H1 (cell line): ENCODE measurements at regions not wholly inside any gene's neighbourhood (a gene's known extent, or its start where the extent isn't known, plus 50 kb on each side); places are given as distances from the start of the nearest gene placed in this dataset.
A peak's percentile ranks its signal among the peaks of the same experiment; 100 is the strongest.

Source experiments
- CTCF ChIA-PET: fragments of 300-600 bp; sonication (Branson Sonifier 250); formaldehyde crosslinking; loops from one replicate; lab custom pipeline; 2021; ENCODE audit not compliant: partially characterized antibody; lab: Charles Lee
- POLR2A ChIA-PET: fragments of 300-600 bp; sonication (Branson Sonifier 250); formaldehyde crosslinking; loops from one replicate; lab custom pipeline; 2021; ENCODE audit warnings: inconsistent platforms; ENCODE audit not compliant: partially characterized antibody; lab: Charles Lee
- DNase-seq, 2 experiments: peaks; one replicate each; pipeline versions ENCODE4 v3.0.0 to v3.0.0-alpha.2; 2010 to 2022; ENCODE audit warnings: low spot score in 2 of 2, low read depth in 1 of 2, mixed read lengths in 1 of 2
- FAIRE-seq: peaks from 2 replicates; lab custom pipeline; 2011; peaks lifted over from hg19 to GRCh38; lab: Jason Lieb, UNC
- H2AFZ ChIP-seq: 2 replicates; pipeline ENCODE4 v1.8.1; 2012; ENCODE audit warnings: low read length, inconsistent platforms
- H2AK5ac ChIP-seq: 2 replicates; pipeline ENCODE4 v1.6.1; 2013; ENCODE audit warnings: low read depth, low read length
- H2BK120ac ChIP-seq: replicated peaks from 2 replicates; pipeline ENCODE3; 2013; ENCODE audit warnings: low read depth, low read length, inconsistent platforms
- H2BK12ac ChIP-seq: 2 replicates; pipeline ENCODE4 v1.6.1; 2013; ENCODE audit warnings: low read depth, low read length
- H2BK15ac ChIP-seq: 2 replicates; pipeline ENCODE4 v1.6.1; 2013; ENCODE audit warnings: low read length
- H2BK20ac ChIP-seq: 2 replicates; pipeline ENCODE4 v1.6.1; 2013; ENCODE audit warnings: low read length
- H2BK5ac ChIP-seq: 2 replicates; pipeline ENCODE4 v1.6.1; 2013; ENCODE audit warnings: low read depth, low read length
- H3K14ac ChIP-seq: 2 replicates; pipeline ENCODE4 v1.6.1; 2013; ENCODE audit warnings: inconsistent platforms; ENCODE audit not compliant: insufficient read length
- H3K18ac ChIP-seq: 2 replicates; pipeline ENCODE4 v1.6.1; 2013; ENCODE audit warnings: low read length; ENCODE audit errors: extremely low read depth
- H3K23ac ChIP-seq: 2 replicates; pipeline ENCODE4 v1.6.1; 2013; ENCODE audit warnings: inconsistent platforms; ENCODE audit not compliant: insufficient read length
- H3K23me2 ChIP-seq: 2 replicates; pipeline ENCODE4 v1.6.1; 2013; ENCODE audit warnings: low read depth, low read length
- H3K27ac ChIP-seq: 2 replicates; pipeline ENCODE4 v1.6.1; 2011; ENCODE audit warnings: low read depth, low read length, inconsistent platforms
- H3K27me3 ChIP-seq, 4 experiments: replicated peaks in 1 of 4; 1 replicate in 1 of 4; 2 replicates in 3 of 4; pipeline versions ENCODE4 v1.6.1 to v1.8.1; 2011 to 2013; ENCODE audit warnings: low read length in 3 of 4, mild to moderate bottlenecking in 3 of 4, inconsistent platforms in 2 of 4, mixed read lengths in 2 of 4, moderate library complexity in 1 of 4; ENCODE audit not compliant: control insufficient read depth in 3 of 4, insufficient read depth in 3 of 4; ENCODE audit errors: extremely low read depth in 1 of 4
- H3K36me3 ChIP-seq, 4 experiments: 2 replicates each; pipeline versions ENCODE4 v1.6.1 to v1.8.1; 2011 to 2013; ENCODE audit warnings: mild to moderate bottlenecking in 4 of 4, low read length in 3 of 4, moderate library complexity in 2 of 4, control low read depth in 1 of 4, inconsistent platforms in 1 of 4; ENCODE audit not compliant: insufficient read depth in 4 of 4, control insufficient read depth in 2 of 4
- H3K4ac ChIP-seq: replicated peaks from 2 replicates; pipeline ENCODE3; 2013; ENCODE audit warnings: low read length, low read depth, mixed read lengths, inconsistent platforms; ENCODE audit not compliant: insufficient read length
- H3K4me1 ChIP-seq, 4 experiments: replicated peaks in 1 of 4; 1 replicate in 1 of 4; 2 replicates in 3 of 4; pipeline versions ENCODE4 v1.6.1 to v1.8.1; 2011 to 2013; ENCODE audit warnings: low read length in 3 of 4, inconsistent platforms in 2 of 4, mixed read lengths in 1 of 4; ENCODE audit not compliant: insufficient read depth in 4 of 4, control insufficient read depth in 3 of 4
- H3K4me2 ChIP-seq, 2 experiments: 2 replicates each; pipeline versions ENCODE4 v1.6.1 to v1.8.1; 2011 to 2013; ENCODE audit warnings: low read depth in 2 of 2, low read length in 2 of 2, control low read depth in 1 of 2, inconsistent platforms in 1 of 2, mild to moderate bottlenecking in 1 of 2; ENCODE audit not compliant: insufficient read depth in 1 of 2
- H3K4me3 ChIP-seq, 4 experiments: fragments of 200-600, 300-600 bp in 1 of 4; sonication (generic), shearing (Covaris generic), sonication (Bioruptor Twin) in 1 of 4; 2 replicates each; pipeline versions ENCODE4 v1.5.1 to v1.8.1; 2011 to 2016; ENCODE audit warnings: low read length in 4 of 4, low read depth in 3 of 4, control low read depth in 2 of 4, inconsistent platforms in 2 of 4, mild to moderate bottlenecking in 2 of 4, mixed read lengths in 1 of 4, moderate library complexity in 1 of 4; ENCODE audit not compliant: insufficient read depth in 2 of 4; ENCODE audit errors: extremely low read depth in 1 of 4
- H3K56ac ChIP-seq: replicated peaks from 2 replicates; pipeline ENCODE3; 2013; ENCODE audit warnings: low read depth, mild to moderate bottlenecking, mixed read lengths, low read length, inconsistent platforms; ENCODE audit not compliant: insufficient read length
- H3K79me1 ChIP-seq: 2 replicates; pipeline ENCODE4 v1.6.1; 2013; ENCODE audit warnings: low read depth, low read length, control low read depth
- H3K79me2 ChIP-seq, 2 experiments: 2 replicates each; pipeline versions ENCODE4 v1.6.1 to v1.8.1; 2012 to 2013; ENCODE audit warnings: low read length in 2 of 2, mild to moderate bottlenecking in 2 of 2, inconsistent platforms in 1 of 2; ENCODE audit not compliant: insufficient read depth in 2 of 2, control insufficient read depth in 1 of 2
- H3K9ac ChIP-seq, 4 experiments: replicated peaks in 1 of 4; 1 replicate in 1 of 4; 2 replicates in 3 of 4; pipeline versions ENCODE4 v1.6.1 to v1.8.1; 2011 to 2013; ENCODE audit warnings: low read depth in 3 of 4, low read length in 3 of 4, control low read depth in 2 of 4, mild to moderate bottlenecking in 2 of 4, moderate library complexity in 2 of 4, inconsistent platforms in 1 of 4; ENCODE audit errors: extremely low read depth in 1 of 4
- H3K9me3 ChIP-seq, 2 experiments: 2 replicates each; pipeline versions ENCODE4 v1.6.1 to v1.8.1; 2012 to 2013; ENCODE audit warnings: mild to moderate bottlenecking in 2 of 2, moderate library complexity in 2 of 2, control low read depth in 1 of 2, inconsistent platforms in 1 of 2, low read depth in 1 of 2, low read length in 1 of 2, mixed read lengths in 1 of 2; ENCODE audit not compliant: insufficient read depth in 2 of 2
- H4K20me1 ChIP-seq, 2 experiments: replicated peaks in 1 of 2; 2 replicates each; pipeline versions ENCODE3 to v1.8.1; 2011 to 2013; ENCODE audit warnings: inconsistent platforms in 2 of 2, low read length in 2 of 2, mild to moderate bottlenecking in 1 of 2; ENCODE audit not compliant: insufficient read depth in 2 of 2, control insufficient read depth in 1 of 2
- H4K5ac ChIP-seq: 2 replicates; pipeline ENCODE4 v1.6.1; 2013; ENCODE audit warnings: low read length, low read depth, mixed read lengths, inconsistent platforms; ENCODE audit not compliant: insufficient read length
- H4K8ac ChIP-seq: 2 replicates; pipeline ENCODE4 v1.8.0; 2013; ENCODE audit warnings: mild to moderate bottlenecking, moderate library complexity, low read length, inconsistent platforms; ENCODE audit not compliant: insufficient read depth; ENCODE audit errors: extremely low read depth
- H4K91ac ChIP-seq: replicated peaks from 2 replicates; pipeline ENCODE3; 2013; ENCODE audit warnings: low read length, mixed read lengths, inconsistent platforms; ENCODE audit not compliant: insufficient read length
- ASH2L ChIP-seq: fragments of 200-600, 300-600 bp; sonication (generic); IDR thresholded peaks from one replicate; pipeline ENCODE4 v1.7.1; 2017; ENCODE audit warnings: low read length
- CEBPB ChIP-seq: IDR thresholded peaks from 2 replicates; pipeline ENCODE4 v1.6.1; 2012; ENCODE audit warnings: low read depth, low read length
- SP1 ChIP-seq: IDR thresholded peaks from 2 replicates; pipeline ENCODE4 v1.6.1; 2011; ENCODE audit warnings: low read depth, low read length
- SP2 ChIP-seq: IDR thresholded peaks from 2 replicates; pipeline ENCODE4 v1.6.1; 2012; ENCODE audit warnings: mild to moderate bottlenecking, low read length, inconsistent platforms
- TEAD4 ChIP-seq: IDR thresholded peaks from 2 replicates; pipeline ENCODE4 v1.6.1; 2012; ENCODE audit warnings: low read depth, low read length, inconsistent platforms, mixed read lengths
- WGBS, 2 experiments: shearing (Covaris generic) in 1 of 2; methylation state at CpG; one replicate each; pipeline versions ENCODE4 v1.1.6 to v1.1.7; 2013 to 2015; ENCODE audit warnings: low lambda C conversion rate in 2 of 2, mixed read lengths in 2 of 2, inconsistent platforms in 1 of 2, low coverage in 1 of 2, missing lambda C conversion rate in 1 of 2; ENCODE audit not compliant: insufficient replicate concordance in 2 of 2, insufficient coverage in 1 of 2, insufficient read length in 1 of 2; ENCODE audit errors: extremely low coverage in 1 of 2, missing lambda C conversion rate in 1 of 2; 5-methylcytosine and 5-hydroxymethylcytosine counted together
- TF ChIP-seq, protein P1 (sequence below): IDR thresholded peaks from 2 replicates; pipeline ENCODE4 v1.6.1; 2012; ENCODE audit warnings: inconsistent platforms

- Histone ChIP-seq H3K4ac (no peak overlapping the region), H3K4me2 (peak overlapping the region; percentile 31), H2BK20ac (peak overlapping the region; percentile 10; the same call in 1 of the 2 replicates), H3K27ac (no peak overlapping the region), H3K4me3 (no peak overlapping the region; a peak in 2 of 8 replicates), H4K5ac (no peak overlapping the region), H4K20me1 (peaks cover 0 to under 1% of the 10 kb centered on the region in 2 experiments), H3K79me1 (no peaks in the 10 kb centered on the region; the same call in 1 of the 2 replicates), H3K36me3 (no peaks in the 10 kb centered on the region), H4K91ac (peak overlapping the region; percentile 62), H2BK5ac (peak overlapping the region; percentile 67; the same call in 1 of the 2 replicates), H3K4me1 (peaks cover 3 to 19% (median 14%) of the 10 kb centered on the region in 4 experiments; a peak in 6 of 7 replicates), H3K56ac (no peak overlapping the region), H3K23me2 (0 out of 2 replicates have a peak, but pooled peaks cover 2% of the 10 kb centered on the region), H2BK12ac (peak overlapping the region; percentile 75), H2BK120ac (no peak overlapping the region), H3K27me3 (no peaks in the 10 kb centered on the region), H3K14ac (no peak overlapping the region), H2AK5ac (peak overlapping the region; percentile 75; the same call in 1 of the 2 replicates), H3K9ac (peak overlapping the region in 1 of 4 experiments; percentile 3; a peak in 2 of 7 replicates), H2AFZ (no peak overlapping the region), H3K9me3 (no peaks in the 10 kb centered on the region), H2BK15ac (peak overlapping the region; percentile 88), H3K79me2 (no peaks in the 10 kb centered on the region), H3K23ac (no peak overlapping the region), H4K8ac (peak overlapping the region; percentile 71; the same call in 1 of the 2 replicates), H3K18ac (peak overlapping the region; percentile 81)
- peak; percentile 38 for TF ChIP-seq ASH2L
- TF ChIP-seq, protein P1, sequence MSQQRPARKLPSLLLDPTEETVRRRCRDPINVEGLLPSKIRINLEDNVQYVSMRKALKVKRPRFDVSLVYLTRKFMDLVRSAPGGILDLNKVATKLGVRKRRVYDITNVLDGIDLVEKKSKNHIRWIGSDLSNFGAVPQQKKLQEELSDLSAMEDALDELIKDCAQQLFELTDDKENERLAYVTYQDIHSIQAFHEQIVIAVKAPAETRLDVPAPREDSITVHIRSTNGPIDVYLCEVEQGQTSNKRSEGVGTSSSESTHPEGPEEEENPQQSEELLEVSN = no peak
- TF ChIP-seq SP1 = peak; percentile 65; the same call in 1 of the 2 replicates
- peak; percentile 88 for TF ChIP-seq CEBPB
- peak; percentile 94 for TF ChIP-seq TEAD4
- TF ChIP-seq SP2 = no peak
- WGBS, 2 experiments = 72% methylated on average over 12 of the region's 12 CpGs; no CpG with 5 or more reads in 1 of the 2 experiments
- POLR2A ChIA-PET = interaction anchor here (0.9 to 1.8 kb wide), 4 partner anchors 10 to 109 kb away, joined by 3 to 4 read pairs (median 3); no protein-coding TSS in a partner anchor
- DNase-seq (no peak), FAIRE-seq (no peak)
- CTCF ChIA-PET = interaction anchor here (1.0 to 18.6 kb wide), 31 partner anchors 11 to 247 kb away, joined by 3 to 277 read pairs (median 14); no protein-coding TSS in a partner anchor
Observed at GRCh38 chr16:85492295-85492864, 120.7 kb upstream of the GSE1 start.
